ENCODE measurements at regions not wholly inside any gene's neighbourhood (a gene's known extent, or its start where the extent isn't known, plus 50 kb on each side); places are given as distances from the start of the nearest gene placed in this dataset.

DNA sequence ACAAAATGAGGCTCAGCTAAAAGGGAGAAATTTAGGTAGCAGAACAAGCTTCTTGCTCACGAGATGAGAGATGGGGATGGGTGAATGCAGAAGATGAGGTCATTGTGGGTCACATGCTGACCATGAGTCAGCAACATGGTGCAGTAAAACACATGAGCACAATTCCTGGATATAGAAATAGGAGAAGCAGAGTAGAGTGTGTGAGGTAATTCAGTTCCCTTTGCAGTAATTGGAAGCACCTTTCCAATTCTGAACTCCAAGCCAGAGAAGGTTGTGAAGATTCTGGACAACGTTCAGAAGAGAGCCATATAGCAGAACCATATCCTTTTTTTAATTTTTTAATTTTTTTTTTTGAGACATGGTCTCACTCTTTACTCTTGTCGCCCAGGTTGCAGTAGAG is 62.0 kb upstream of the LMNTD1 start:
- no peak overlapping the region for H3K4me2 ChIP-seq (ENCODE audit: extremely low read depth, insufficient read depth, low read length)
- no peaks in the 10 kb centered on the region for H3K9me3 ChIP-seq (ENCODE audit: control insufficient read depth, insufficient read depth, low read depth, low read length)
- H3K4me1 ChIP-seq (ENCODE audit: control insufficient read depth, extremely low read depth, insufficient read depth, low read length) = peaks cover 3% of the 10 kb centered on the region
- no peaks in the 10 kb centered on the region for H4K20me1 ChIP-seq (ENCODE audit: control insufficient read depth, extremely low read depth, insufficient read depth, low read length)
- H3K4me3 ChIP-seq (replicated peaks in 1 of 4; ENCODE audit: control extremely low read depth in 1 of 4, insufficient read depth in 1 of 4, low read depth in 3 of 4, low read length in 4 of 4) = no peak overlapping the region
- no peaks in the 10 kb centered on the region for H3K36me3 ChIP-seq (ENCODE audit: control insufficient read depth, insufficient read depth, low read length)
- H2AFZ ChIP-seq (ENCODE audit: low read length) = peak overlapping the region; percentile 19
- no peak overlapping the region for H3K9ac ChIP-seq (ENCODE audit: insufficient read depth, low read length)
- DNase-seq (ENCODE audit: low read depth in 2 of 2) = peak; percentile 90 to 94
- no peaks in the 10 kb centered on the region for H3K79me2 ChIP-seq (ENCODE audit: control insufficient read depth, insufficient read depth, low read length)
- TF ChIP-seq, protein P1, sequence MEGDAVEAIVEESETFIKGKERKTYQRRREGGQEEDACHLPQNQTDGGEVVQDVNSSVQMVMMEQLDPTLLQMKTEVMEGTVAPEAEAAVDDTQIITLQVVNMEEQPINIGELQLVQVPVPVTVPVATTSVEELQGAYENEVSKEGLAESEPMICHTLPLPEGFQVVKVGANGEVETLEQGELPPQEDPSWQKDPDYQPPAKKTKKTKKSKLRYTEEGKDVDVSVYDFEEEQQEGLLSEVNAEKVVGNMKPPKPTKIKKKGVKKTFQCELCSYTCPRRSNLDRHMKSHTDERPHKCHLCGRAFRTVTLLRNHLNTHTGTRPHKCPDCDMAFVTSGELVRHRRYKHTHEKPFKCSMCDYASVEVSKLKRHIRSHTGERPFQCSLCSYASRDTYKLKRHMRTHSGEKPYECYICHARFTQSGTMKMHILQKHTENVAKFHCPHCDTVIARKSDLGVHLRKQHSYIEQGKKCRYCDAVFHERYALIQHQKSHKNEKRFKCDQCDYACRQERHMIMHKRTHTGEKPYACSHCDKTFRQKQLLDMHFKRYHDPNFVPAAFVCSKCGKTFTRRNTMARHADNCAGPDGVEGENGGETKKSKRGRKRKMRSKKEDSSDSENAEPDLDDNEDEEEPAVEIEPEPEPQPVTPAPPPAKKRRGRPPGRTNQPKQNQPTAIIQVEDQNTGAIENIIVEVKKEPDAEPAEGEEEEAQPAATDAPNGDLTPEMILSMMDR (conservative IDR thresholded peaks at IDR 0.05 in 1 of 2, IDR thresholded peaks at IDR 0.05 in 1 of 2; ENCODE audit: low read depth in 1 of 2, low read length in 2 of 2) = no peak
- no peak for TF ChIP-seq EZH2 (IDR thresholded peaks at IDR 0.05; ENCODE audit: low read length, missing control alignments)
- H3K27me3 ChIP-seq (ENCODE audit: control insufficient read depth, insufficient read depth, low read length) = no peaks in the 10 kb centered on the region
- peak overlapping the region; percentile 62 for H3K27ac ChIP-seq (ENCODE audit: insufficient read depth, low read length)

GRCh38 chr12:25616286-25616685 is 63.2 kb upstream of the LMNTD1 start:
- no peak for DNase-seq (ENCODE audit: low read depth in 2 of 2)
- Histone ChIP-seq H3K9ac (ENCODE audit: insufficient read depth, low read length) (no peak overlapping the region), H3K4me3 (replicated peaks in 1 of 4; ENCODE audit: control extremely low read depth in 1 of 4, insufficient read depth in 1 of 4, low read depth in 3 of 4, low read length in 4 of 4) (no peak overlapping the region), H2AFZ (ENCODE audit: low read length) (no peak overlapping the region), H3K27me3 (ENCODE audit: control insufficient read depth, insufficient read depth, low read length) (no peaks in the 10 kb centered on the region), H3K27ac (ENCODE audit: insufficient read depth, low read length) (no peak overlapping the region), H3K36me3 (ENCODE audit: control insufficient read depth, insufficient read depth, low read length) (no peaks in the 10 kb centered on the region), H3K4me1 (ENCODE audit: control insufficient read depth, extremely low read depth, insufficient read depth, low read length) (peaks cover 3% of the 10 kb centered on the region), H3K4me2 (ENCODE audit: extremely low read depth, insufficient read depth, low read length) (no peak overlapping the region), H3K79me2 (ENCODE audit: control insufficient read depth, insufficient read depth, low read length) (no peaks in the 10 kb centered on the region), H3K9me3 (ENCODE audit: control insufficient read depth, insufficient read depth, low read depth, low read length) (no peaks in the 10 kb centered on the region), H4K20me1 (ENCODE audit: control insufficient read depth, extremely low read depth, insufficient read depth, low read length) (no peaks in the 10 kb centered on the region)
- no peak for TF ChIP-seq EZH2 (IDR thresholded peaks at IDR 0.05; ENCODE audit: low read length, missing control alignments)
- TF ChIP-seq, protein P1 (conservative IDR thresholded peaks at IDR 0.05 in 1 of 2, IDR thresholded peaks at IDR 0.05 in 1 of 2; ENCODE audit: low read depth in 1 of 2, low read length in 2 of 2) = no peak

DNA sequence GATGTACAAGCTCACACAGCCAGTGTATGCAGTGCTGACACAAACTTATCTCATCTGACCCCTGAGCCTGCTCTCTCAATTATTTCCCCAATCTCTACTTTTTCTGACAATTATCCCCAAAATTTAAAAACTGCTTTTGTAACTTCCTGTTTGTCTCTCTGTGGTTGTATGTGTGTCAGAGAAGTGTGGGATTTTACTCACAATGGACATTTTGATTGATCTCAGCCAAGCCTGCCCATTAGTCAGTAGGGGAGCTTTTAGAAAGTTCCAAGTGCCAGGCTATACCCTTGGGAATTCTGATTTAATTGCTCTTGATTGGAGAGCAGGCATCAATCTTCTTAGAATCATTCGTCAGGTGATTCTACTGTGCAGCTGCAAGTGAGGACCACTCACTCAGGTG is 64.9 kb upstream of the LMNTD1 start:
- TF ChIP-seq, protein P1 (conservative IDR thresholded peaks at IDR 0.05 in 1 of 2, IDR thresholded peaks at IDR 0.05 in 1 of 2; ENCODE audit: low read depth in 1 of 2, low read length in 2 of 2) = no peak
- TF ChIP-seq EZH2 (IDR thresholded peaks at IDR 0.05; ENCODE audit: low read length, missing control alignments) = no peak
- no peaks in the 10 kb centered on the region for H3K79me2 ChIP-seq (ENCODE audit: control insufficient read depth, insufficient read depth, low read length)
- no peak overlapping the region for H3K4me2 ChIP-seq (ENCODE audit: extremely low read depth, insufficient read depth, low read length)
- H3K4me1 ChIP-seq (ENCODE audit: control insufficient read depth, extremely low read depth, insufficient read depth, low read length) = peaks cover 3% of the 10 kb centered on the region
- no peak overlapping the region for H3K9ac ChIP-seq (ENCODE audit: insufficient read depth, low read length)
- no peaks in the 10 kb centered on the region for H3K9me3 ChIP-seq (ENCODE audit: control insufficient read depth, insufficient read depth, low read depth, low read length)
- H3K36me3 ChIP-seq (ENCODE audit: control insufficient read depth, insufficient read depth, low read length) = no peaks in the 10 kb centered on the region
- no peak for DNase-seq (ENCODE audit: low read depth in 2 of 2)
- no peaks in the 10 kb centered on the region for H4K20me1 ChIP-seq (ENCODE audit: control insufficient read depth, extremely low read depth, insufficient read depth, low read length)
- no peaks in the 10 kb centered on the region for H3K27me3 ChIP-seq (ENCODE audit: control insufficient read depth, insufficient read depth, low read length)
- no peak overlapping the region for H3K27ac ChIP-seq (ENCODE audit: insufficient read depth, low read length)
- H3K4me3 ChIP-seq (replicated peaks in 1 of 4; ENCODE audit: control extremely low read depth in 1 of 4, insufficient read depth in 1 of 4, low read depth in 3 of 4, low read length in 4 of 4) = no peak overlapping the region
- H2AFZ ChIP-seq (ENCODE audit: low read length) = no peak overlapping the region

Data from fibroblast of lung (primary cell).